NCI-H1105 (cell line): ENCODE measurements at regions not wholly inside any gene's neighbourhood (a gene's known extent, or its start where the extent isn't known, plus 50 kb on each side); places are given as distances from the start of the nearest gene placed in this dataset.
A peak's percentile ranks its signal among the peaks of the same experiment; 100 is the strongest.
"Not testable (repeated sequence)": the region's sequence is repeated elsewhere in the genome, so short reads cannot be mapped to it uniquely, and the experiment has no call there.

ENCODE experiments used
- DNase-seq: peaks from one replicate; lab custom pipeline; 2025; lab: John Stamatoyannopoulos, UW

GRCh38 chr10:34907743-34908430, 92.8 kb upstream of the PARD3 start:
- no peak for DNase-seq

- DNase-seq: peak; percentile 26
Measured at GRCh38 chr10:34906067-34906965, 91.2 kb upstream of the PARD3 start.

- no peak for DNase-seq
Measured at GRCh38 chr10:34905200-34905927, 90.3 kb upstream of the PARD3 start.

GRCh38 chr10:34904191-34904590, 89.1 kb upstream of the PARD3 start:
- no peak for DNase-seq

GRCh38 chr10:34899161-34899560, 84.1 kb upstream of the PARD3 start:
- no peak for DNase-seq

- no peak for DNase-seq
Measured at GRCh38 chr10:34895977-34896376, 80.9 kb upstream of the PARD3 start.

- not testable (repeated sequence) for DNase-seq
Measured at GRCh38 chr10:34895046-34895445, 80.0 kb upstream of the PARD3 start.

- DNase-seq: not testable (repeated sequence)
Measured at GRCh38 chr10:34892521-34892920, 77.4 kb upstream of the PARD3 start.

GRCh38 chr10:34890939-34891338, 75.8 kb upstream of the PARD3 start:
- DNase-seq: no peak

GRCh38 chr10:34889004-34889869, 74.1 kb upstream of the PARD3 start:
- no peak for DNase-seq

- DNase-seq: no peak
Measured at GRCh38 chr10:34886906-34887642, 72.0 kb upstream of the PARD3 start.

- DNase-seq: no peak
Measured at GRCh38 chr10:34885898-34886297, 70.8 kb upstream of the PARD3 start.

GRCh38 chr10:34885011-34885410, 69.9 kb upstream of the PARD3 start:
- DNase-seq: no peak

GRCh38 chr10:34884272-34884952, 69.3 kb upstream of the PARD3 start:
- DNase-seq: no peak

- no peak for DNase-seq
Measured at GRCh38 chr10:34880817-34881216, 65.7 kb upstream of the PARD3 start.

GRCh38 chr10:34878651-34879050, 63.6 kb upstream of the PARD3 start:
- not testable (repeated sequence) for DNase-seq

GRCh38 chr10:34875061-34875460, 60.0 kb upstream of the PARD3 start:
- no peak for DNase-seq

GRCh38 chr10:34872820-34873219, 57.7 kb upstream of the PARD3 start:
- no peak for DNase-seq

- no peak for DNase-seq
Measured at GRCh38 chr10:34869135-34869836, 54.2 kb upstream of the PARD3 start.

GRCh38 chr10:34868589-34868988, 53.5 kb upstream of the PARD3 start:
- DNase-seq: no peak
